ENCODE measurements at regions not wholly inside any gene's neighbourhood (a gene's known extent, or its start where the extent isn't known, plus 50 kb on each side); places are given as distances from the start of the nearest gene placed in this dataset.

GRCh38 chr3:71896751-71897150 is 111.8 kb upstream of the PROK2 start:
- TF ChIP-seq CTCF (IDR thresholded peaks at IDR 0.05) (no peak), POLR2A (IDR thresholded peaks at IDR 0.05) (no peak)

Measured in right lobe of liver (tissue), 4 donors.